Type B pancreatic cell (in vitro differentiated cells): ENCODE measurements at regions not wholly inside any gene's neighbourhood (a gene's known extent, or its start where the extent isn't known, plus 50 kb on each side); places are given as distances from the start of the nearest gene placed in this dataset.

ENCODE experiments used
- DNase-seq: peaks from one replicate; pipeline ENCODE4 v3.0.0; 2021; ENCODE audit warnings: mixed read lengths; ENCODE audit not compliant: unreplicated experiment; ENCODE audit errors: extremely low spot score
- H3K27ac Mint-ChIP-seq: 2 replicates; pipeline ENCODE4 v1.8.0; 2021; ENCODE audit warnings: mild to moderate bottlenecking, mixed read lengths
- H3K27me3 Mint-ChIP-seq: 2 replicates; pipeline ENCODE4 v1.8.0; 2021; ENCODE audit warnings: mixed read lengths
- H3K36me3 Mint-ChIP-seq: 2 replicates; pipeline ENCODE4 v1.8.0; 2021; ENCODE audit warnings: mixed read lengths
- H3K4me1 Mint-ChIP-seq: one replicate; pipeline ENCODE4 v1.8.0; 2021; ENCODE audit warnings: mixed read lengths; ENCODE audit not compliant: unreplicated experiment
- H3K4me3 Mint-ChIP-seq: 2 replicates; pipeline ENCODE4 v1.8.0; 2021; ENCODE audit warnings: mild to moderate bottlenecking, mixed read lengths
- H3K9me3 Mint-ChIP-seq: 2 replicates; pipeline ENCODE4 v1.8.0; 2021; ENCODE audit warnings: mixed read lengths
- TF ChIP-seq, protein P1 (sequence below): fragments of 200-600 bp; sonication (generic); conservative IDR thresholded peaks from 2 replicates; pipeline ENCODE4 v1.5.0; 2021; ENCODE audit warnings: antibody characterized with exemption, mild to moderate bottlenecking

DNA sequence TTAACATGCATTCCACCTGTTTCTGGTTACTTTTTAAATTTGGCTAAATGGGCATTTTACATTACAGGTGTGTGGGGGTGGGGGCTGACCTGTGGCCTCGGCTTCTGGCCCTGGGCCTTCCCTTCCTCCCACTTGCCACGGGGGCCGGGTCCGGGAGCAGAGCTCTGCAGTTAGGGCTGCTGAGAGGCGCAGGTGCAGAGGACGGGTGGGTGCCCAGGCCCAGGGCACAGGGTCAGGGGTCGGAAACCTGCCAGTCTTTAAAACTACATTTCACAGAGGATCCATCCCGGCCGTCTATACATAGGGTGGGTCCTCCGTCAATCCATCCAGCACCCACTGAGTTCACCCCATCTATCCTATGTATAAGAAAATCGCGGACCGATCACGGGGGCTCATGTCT is 106.5 kb upstream of the INSIG1 start:
- Mint-ChIP-seq H3K27me3 (peaks cover 21% of the 10 kb centered on the region), H3K9me3 (no peaks in the 10 kb centered on the region), H3K36me3 (no peaks in the 10 kb centered on the region), H3K27ac (no peak overlapping the region), H3K4me1 (peaks cover 19% of the 10 kb centered on the region), H3K4me3 (no peak overlapping the region)
- TF ChIP-seq, protein P1, sequence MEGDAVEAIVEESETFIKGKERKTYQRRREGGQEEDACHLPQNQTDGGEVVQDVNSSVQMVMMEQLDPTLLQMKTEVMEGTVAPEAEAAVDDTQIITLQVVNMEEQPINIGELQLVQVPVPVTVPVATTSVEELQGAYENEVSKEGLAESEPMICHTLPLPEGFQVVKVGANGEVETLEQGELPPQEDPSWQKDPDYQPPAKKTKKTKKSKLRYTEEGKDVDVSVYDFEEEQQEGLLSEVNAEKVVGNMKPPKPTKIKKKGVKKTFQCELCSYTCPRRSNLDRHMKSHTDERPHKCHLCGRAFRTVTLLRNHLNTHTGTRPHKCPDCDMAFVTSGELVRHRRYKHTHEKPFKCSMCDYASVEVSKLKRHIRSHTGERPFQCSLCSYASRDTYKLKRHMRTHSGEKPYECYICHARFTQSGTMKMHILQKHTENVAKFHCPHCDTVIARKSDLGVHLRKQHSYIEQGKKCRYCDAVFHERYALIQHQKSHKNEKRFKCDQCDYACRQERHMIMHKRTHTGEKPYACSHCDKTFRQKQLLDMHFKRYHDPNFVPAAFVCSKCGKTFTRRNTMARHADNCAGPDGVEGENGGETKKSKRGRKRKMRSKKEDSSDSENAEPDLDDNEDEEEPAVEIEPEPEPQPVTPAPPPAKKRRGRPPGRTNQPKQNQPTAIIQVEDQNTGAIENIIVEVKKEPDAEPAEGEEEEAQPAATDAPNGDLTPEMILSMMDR, result no peak
- DNase-seq, result no peak

DNA sequence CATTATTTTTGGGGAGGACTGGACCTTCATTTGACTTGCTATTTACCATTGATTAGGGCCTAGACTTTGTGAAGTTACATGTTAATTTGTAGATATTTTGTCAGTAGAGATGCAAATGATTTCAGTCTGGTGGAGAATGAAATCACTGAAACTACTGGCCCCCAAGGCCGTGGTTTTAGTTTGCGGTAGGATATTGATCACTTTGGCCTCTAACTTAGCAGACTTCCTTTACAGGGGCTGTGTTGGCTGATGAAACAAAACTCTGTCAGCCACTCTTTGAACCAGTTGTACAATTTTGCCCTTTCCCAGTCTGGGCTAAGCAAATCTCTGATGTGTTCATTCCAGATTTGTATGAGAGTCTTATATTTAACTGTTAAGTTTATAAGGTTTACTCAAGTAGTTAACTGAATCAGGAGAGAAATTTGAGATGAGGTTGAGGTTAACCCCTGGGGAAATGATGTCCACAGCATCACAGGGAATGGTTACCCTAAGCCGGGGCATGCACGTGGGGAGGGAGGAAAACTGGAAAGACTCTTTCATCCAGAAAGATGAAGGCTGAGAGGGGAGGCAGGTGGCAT is 105.7 kb upstream of the INSIG1 start:
- Mint-ChIP-seq H3K27me3 (peaks cover 21% of the 10 kb centered on the region), H3K9me3 (no peaks in the 10 kb centered on the region), H3K36me3 (no peaks in the 10 kb centered on the region), H3K4me3 (no peak overlapping the region), H3K27ac (no peak overlapping the region), H3K4me1 (peaks cover 19% of the 10 kb centered on the region)
- TF ChIP-seq, protein P1, result no peak
- DNase-seq, result no peak

DNA sequence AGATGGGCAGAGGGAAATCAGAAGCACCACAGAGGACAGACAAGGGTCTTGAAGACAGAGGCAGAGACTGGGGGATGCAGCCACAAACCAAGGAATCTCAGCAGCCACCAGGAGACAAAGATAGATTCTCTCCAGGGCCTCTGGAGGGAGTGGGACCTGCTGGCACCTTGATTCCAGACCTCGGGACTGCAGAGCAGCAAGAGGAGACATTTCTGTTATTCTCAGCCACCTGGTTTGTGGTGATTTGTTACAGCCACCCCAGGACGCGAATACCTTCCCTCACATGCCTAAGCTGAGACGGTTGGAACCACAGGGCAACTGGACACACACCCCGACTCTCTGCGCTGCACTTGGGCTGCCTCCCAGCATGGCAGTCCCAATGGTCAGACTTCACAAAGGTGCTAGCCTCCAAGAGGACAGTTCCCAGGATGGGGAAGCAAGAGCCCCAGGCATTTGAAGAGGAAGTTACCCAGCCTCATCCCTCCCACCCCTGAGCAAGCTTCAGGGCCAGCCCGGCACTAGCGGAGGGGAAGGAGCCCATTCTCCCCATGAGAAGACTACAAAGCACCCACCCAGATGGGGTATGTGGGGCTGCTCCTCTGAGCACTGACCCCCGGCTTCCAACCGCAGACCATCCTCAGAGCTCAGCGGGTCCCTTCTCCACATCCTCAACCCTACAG is 104.6 kb upstream of the INSIG1 start:
- H3K27ac Mint-ChIP-seq, result no peak overlapping the region

DNA sequence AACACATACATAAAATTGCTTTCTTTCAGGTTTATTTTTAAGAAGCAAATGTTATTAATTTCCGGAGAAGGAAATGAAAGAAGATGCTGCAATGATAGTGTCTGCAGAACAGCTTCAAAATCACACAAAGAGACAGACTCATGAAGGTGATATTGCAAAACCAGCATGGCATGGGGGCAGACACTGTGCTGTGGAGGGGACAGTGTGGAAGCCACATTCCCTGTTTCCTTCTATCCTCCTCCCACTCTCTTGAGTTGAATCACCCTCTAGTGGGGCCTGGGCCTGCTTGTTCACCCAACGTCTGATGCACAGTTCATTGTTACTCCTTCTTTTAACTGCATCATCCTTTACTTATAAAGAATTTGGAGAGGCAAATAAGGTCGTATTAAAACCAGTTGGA is 104.0 kb upstream of the INSIG1 start:
- no peak overlapping the region for H3K4me3 Mint-ChIP-seq
- H3K27ac Mint-ChIP-seq, result no peak overlapping the region
- peaks cover 16% of the 10 kb centered on the region for H3K27me3 Mint-ChIP-seq
- peaks cover 19% of the 10 kb centered on the region for H3K4me1 Mint-ChIP-seq
- H3K36me3 Mint-ChIP-seq, result no peaks in the 10 kb centered on the region
- no peaks in the 10 kb centered on the region for H3K9me3 Mint-ChIP-seq
- TF ChIP-seq, protein P1, result no peak
- DNase-seq, result no peak

More for the DNA sequence above, 104.6 kb upstream of the INSIG1 start:
- Mint-ChIP-seq H3K36me3 (no peaks in the 10 kb centered on the region), H3K4me1 (peaks cover 19% of the 10 kb centered on the region), H3K9me3 (no peaks in the 10 kb centered on the region), H3K4me3 (no peak overlapping the region), H3K27me3 (peaks cover 21% of the 10 kb centered on the region)
- TF ChIP-seq, protein P1, result no peak
- DNase-seq, result no peak

DNA sequence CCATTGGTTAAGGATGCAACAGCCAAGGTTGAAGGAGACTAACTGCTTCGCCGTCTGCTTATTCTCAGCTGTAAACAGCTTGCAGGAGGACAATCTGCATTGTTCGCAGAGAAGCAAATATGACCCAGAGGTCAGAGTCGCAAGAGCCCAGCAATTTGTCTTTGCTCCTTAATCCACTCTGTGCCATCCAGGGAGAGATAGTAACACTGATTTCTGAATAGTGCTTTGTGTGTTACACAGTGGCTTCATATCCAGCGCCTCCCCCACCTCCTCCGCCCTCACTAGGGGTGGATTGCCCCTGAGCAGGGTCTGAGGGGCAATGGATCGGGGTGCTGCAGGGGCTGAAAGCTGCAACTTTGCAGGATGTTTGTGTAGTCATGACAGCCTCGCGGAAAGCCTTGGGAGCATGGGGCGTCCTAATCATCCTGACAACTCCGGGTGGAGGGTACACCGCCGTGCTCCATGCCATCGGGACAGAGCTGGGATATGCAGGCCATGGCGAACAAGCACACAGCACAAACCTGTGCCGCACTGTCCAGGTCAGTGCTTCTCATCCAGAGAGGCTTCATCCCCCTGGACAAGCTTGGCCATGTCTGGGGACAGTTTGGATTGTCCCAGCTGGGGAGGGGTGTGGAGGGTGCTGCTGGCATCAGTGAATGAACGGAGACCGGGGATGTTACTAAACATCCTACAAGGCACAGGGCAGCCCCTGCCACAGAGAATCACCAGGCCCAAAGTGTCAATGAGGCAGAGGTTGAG is 103.1 kb upstream of the INSIG1 start:
- H3K4me3 Mint-ChIP-seq, result no peak overlapping the region
- TF ChIP-seq, protein P1, result no peak

More for the DNA sequence above, 103.1 kb upstream of the INSIG1 start:
- Mint-ChIP-seq H3K4me1 (peaks cover 19% of the 10 kb centered on the region), H3K36me3 (no peaks in the 10 kb centered on the region), H3K9me3 (no peaks in the 10 kb centered on the region), H3K27me3 (peaks cover 16% of the 10 kb centered on the region), H3K27ac (no peak overlapping the region)
- DNase-seq, result no peak
